B cell (primary cell): ENCODE measurements at regions not wholly inside any gene's neighbourhood (a gene's known extent, or its start where the extent isn't known, plus 50 kb on each side); places are given as distances from the start of the nearest gene placed in this dataset.

ENCODE experiments used
- ATAC-seq: fragments of 200-7000 bp; cut with Tn5 transposase; one replicate; pipeline ENCODE4 v1.10.0; 2021; ENCODE audit warnings: low read depth, mild to moderate bottlenecking, moderate number of reproducible peaks, moderate library complexity
- CTCF ChIA-PET: fragments of 350-600 bp; sonication (Branson Sonifier 250); formaldehyde crosslinking; loops from one replicate; lab custom pipeline; 2021; ENCODE audit warnings: antibody characterized with exemption, inconsistent platforms; lab: Charles Lee
- POLR2A ChIA-PET: fragments of 350-600 bp; sonication (Branson Sonifier 250); formaldehyde crosslinking; loops from one replicate; lab custom pipeline; 2021; ENCODE audit warnings: antibody characterized with exemption; lab: Charles Lee
- DNase-seq: peaks from one replicate; pipeline ENCODE4 v3.0.0; 2013
- H2AFZ ChIP-seq: 2 replicates; pipeline ENCODE4 v1.6.1; 2012; ENCODE audit warnings: mild to moderate bottlenecking, low read depth, low read length; ENCODE audit not compliant: insufficient read depth, poor library complexity, severe bottlenecking
- H3K27ac ChIP-seq, 2 donors: 1 replicate in 1 of 2; 2 replicates in 1 of 2; pipeline ENCODE4 v1.5.1; 2012 to 2013; ENCODE audit warnings: low read length in 2 of 2, mild to moderate bottlenecking in 2 of 2, moderate library complexity in 1 of 2
- H3K27me3 ChIP-seq, 4 experiments: fragments of 200-600 bp in 1 of 4; sonication (generic) in 1 of 4; replicated peaks in 1 of 4; 1 replicate in 2 of 4; 2 replicates in 2 of 4; pipeline versions ENCODE4 v1.6.1 to v1.7.0; 2013 to 2016; ENCODE audit warnings: low read length in 3 of 4, mild to moderate bottlenecking in 2 of 4, mixed read lengths in 1 of 4, moderate library complexity in 1 of 4; ENCODE audit not compliant: insufficient read depth in 4 of 4, control insufficient read depth in 3 of 4; ENCODE audit errors: control extremely low read depth in 1 of 4
- H3K36me3 ChIP-seq, 2 experiments: replicated peaks in 1 of 2; 1 replicate in 1 of 2; 2 replicates in 1 of 2; pipeline versions ENCODE4 v1.6.1 to v1.7.1; 2013; ENCODE audit warnings: low read length in 1 of 2; ENCODE audit not compliant: insufficient read depth in 2 of 2, control insufficient read depth in 1 of 2; ENCODE audit errors: control extremely low read depth in 1 of 2, extremely low read depth in 1 of 2
- H3K4me1 ChIP-seq, 2 donors: fragments of 200-600 bp in 1 of 2; sonication (generic) in 1 of 2; 1 replicate in 1 of 2; 2 replicates in 1 of 2; pipeline versions ENCODE4 v1.5.1 to v1.6.1; 2013 to 2017; ENCODE audit warnings: low read length in 2 of 2; ENCODE audit not compliant: control insufficient read depth in 2 of 2, insufficient read depth in 2 of 2
- H3K4me2 ChIP-seq: replicated peaks from 2 replicates; pipeline ENCODE3; 2012; ENCODE audit warnings: mild to moderate bottlenecking, low read depth, low read length; ENCODE audit not compliant: poor library complexity, severe bottlenecking
- H3K4me3 ChIP-seq, 5 experiments: fragments of 200-600 bp in 1 of 5; sonication (generic) in 1 of 5; 1 replicate in 3 of 5; 2 replicates in 2 of 5; pipeline versions ENCODE4 v1.5.1 to v1.7.0; 2011 to 2016; ENCODE audit warnings: low read length in 4 of 5, mild to moderate bottlenecking in 4 of 5, low read depth in 2 of 5, control low read depth in 1 of 5, moderate library complexity in 1 of 5; ENCODE audit not compliant: insufficient read depth in 1 of 5; ENCODE audit errors: control extremely low read depth in 1 of 5, extremely low read depth in 1 of 5
- H3K79me2 ChIP-seq: fragments of 200-600 bp; sonication (generic); one replicate; pipeline ENCODE4 v1.6.0; 2016; ENCODE audit warnings: low read length; ENCODE audit not compliant: control insufficient read depth, insufficient read depth
- H3K9ac ChIP-seq: fragments of 200-600 bp; sonication (generic); 2 replicates; pipeline ENCODE4 v1.6.1; 2017; ENCODE audit warnings: mild to moderate bottlenecking, low read length, moderate library complexity
- H3K9me3 ChIP-seq, 3 donors: one replicate each; pipeline versions ENCODE4 v1.6.1 to v1.7.1; 2013; ENCODE audit warnings: low read length in 2 of 3; ENCODE audit not compliant: control insufficient read depth in 2 of 3, insufficient read depth in 1 of 3; ENCODE audit errors: control extremely low read depth in 1 of 3
- H4K20me1 ChIP-seq: 2 replicates; pipeline ENCODE4 v1.6.0; 2012; ENCODE audit warnings: mild to moderate bottlenecking, low read length; ENCODE audit not compliant: insufficient read depth, control insufficient read depth, poor library complexity, severe bottlenecking
- H3K27ac Mint-ChIP-seq: one replicate; pipeline ENCODE4 v1.8.0; 2021; ENCODE audit warnings: mixed read lengths
- H3K27me3 Mint-ChIP-seq: one replicate; pipeline ENCODE4 v1.8.0; 2021; ENCODE audit warnings: mixed read lengths
- H3K4me1 Mint-ChIP-seq: one replicate; pipeline ENCODE4 v1.8.0; 2021; ENCODE audit warnings: mixed read lengths
- H3K4me3 Mint-ChIP-seq: one replicate; pipeline ENCODE4 v1.8.0; 2021; ENCODE audit warnings: mixed read lengths
- H3K9me3 Mint-ChIP-seq: one replicate; pipeline ENCODE4 v1.8.0; 2022; ENCODE audit warnings: mixed read lengths; ENCODE audit not compliant: insufficient read depth
- CTCF ChIP-seq: fragments of 200-600 bp; IDR thresholded peaks from one replicate; pipeline ENCODE4 v1.8.0; 2022; ENCODE audit warnings: antibody characterized with exemption, mild to moderate bottlenecking
- EZH2 ChIP-seq: IDR thresholded peaks from 2 replicates; pipeline ENCODE4 v1.6.1; 2012; ENCODE audit warnings: borderline replicate concordance, low read depth, mild to moderate bottlenecking, moderate library complexity, low read length; ENCODE audit not compliant: insufficient read depth, poor library complexity, severe bottlenecking
- WGBS: methylation state at CpG from one replicate; pipeline ENCODE4 v1.1.5; 2013; ENCODE audit warnings: missing lambda C conversion rate; ENCODE audit not compliant: insufficient coverage; 5-methylcytosine and 5-hydroxymethylcytosine counted together
- intact Hi-C: fragments of 100-400 bp; cut with micrococcal nuclease; formaldehyde crosslinking; loops from one replicate; pipeline ENCODE4 v1.10.0; 2022

- Mint-ChIP-seq H3K9me3 (peaks cover 2% of the 10 kb centered on the region), H3K27ac (no peak overlapping the region), H3K4me1 (no peaks in the 10 kb centered on the region), H3K4me3 (no peak overlapping the region), H3K27me3 (no peaks in the 10 kb centered on the region)
- Histone ChIP-seq H2AFZ (no peak overlapping the region), H3K4me2 (no peak overlapping the region), H3K79me2 (no peaks in the 10 kb centered on the region), H3K9ac (no peak overlapping the region), H3K9me3 (peaks cover 0 to 7% (median 2%) of the 10 kb centered on the region in 3 donors), H3K4me3 (no peak overlapping the region), H3K27ac (no peak overlapping the region), H4K20me1 (no peaks in the 10 kb centered on the region), H3K27me3 (peaks cover 0 to 3% (median 0%) of the 10 kb centered on the region in 4 experiments), H3K4me1 (no peaks in the 10 kb centered on the region), H3K36me3 (no peaks in the 10 kb centered on the region)
- no peak for ATAC-seq
- intact Hi-C loops = no loop called here
- POLR2A ChIA-PET = no interaction called here
- 59% methylated on average over 2 of the region's 3 CpGs for WGBS
- DNase-seq = no peak
- TF ChIP-seq CTCF = no peak
- no peak for TF ChIP-seq EZH2
- CTCF ChIA-PET = no interaction called here
Observed at GRCh38 chr6:16033214-16033613, 95.7 kb upstream of the MYLIP start.

GRCh38 chr6:16031278-16031981 lies 97.5 kb upstream of the MYLIP start:
- peaks cover 0 to 7% (median 2%) of the 10 kb centered on the region in 3 donors for H3K9me3 ChIP-seq
- peaks cover 0 to 3% (median 0%) of the 10 kb centered on the region in 4 experiments for H3K27me3 ChIP-seq
- no peak overlapping the region for H3K27ac ChIP-seq
- no peak overlapping the region for H2AFZ ChIP-seq
- ChIA-PET CTCF (no interaction called here), POLR2A (no interaction called here)
- no peaks in the 10 kb centered on the region for H4K20me1 ChIP-seq
- ATAC-seq (no peak), DNase-seq (no peak)
- Mint-ChIP-seq H3K27me3 (no peaks in the 10 kb centered on the region), H3K27ac (no peak overlapping the region), H3K4me1 (no peaks in the 10 kb centered on the region), H3K4me3 (no peak overlapping the region), H3K9me3 (peaks cover 2% of the 10 kb centered on the region)
- intact Hi-C loops = no loop called here
- TF ChIP-seq CTCF (no peak), EZH2 (no peak)
- no peak overlapping the region for H3K4me2 ChIP-seq
- no peaks in the 10 kb centered on the region for H3K36me3 ChIP-seq
- no peak overlapping the region for H3K4me3 ChIP-seq
- WGBS = 82% methylated on average over 6 of the region's 6 CpGs
- H3K9ac ChIP-seq = no peak overlapping the region
- H3K79me2 ChIP-seq = no peaks in the 10 kb centered on the region
- no peaks in the 10 kb centered on the region for H3K4me1 ChIP-seq
